22Rv1 (cell line): ENCODE measurements at regions not wholly inside any gene's neighbourhood (a gene's known extent, or its start where the extent isn't known, plus 50 kb on each side); places are given as distances from the start of the nearest gene placed in this dataset.

ENCODE experiments used
- ZFX ChIP-seq: fragments of 450-650 bp; IDR thresholded peaks from 2 replicates; pipeline ENCODE4 v1.6.1; 2017; ENCODE audit warnings: antibody characterized with exemption, borderline replicate concordance
- TF ChIP-seq, protein P1 (sequence below): fragments of 450-650 bp; IDR thresholded peaks from 2 replicates; pipeline ENCODE4 v1.5.1; 2017; ENCODE audit warnings: mild to moderate bottlenecking

DNA sequence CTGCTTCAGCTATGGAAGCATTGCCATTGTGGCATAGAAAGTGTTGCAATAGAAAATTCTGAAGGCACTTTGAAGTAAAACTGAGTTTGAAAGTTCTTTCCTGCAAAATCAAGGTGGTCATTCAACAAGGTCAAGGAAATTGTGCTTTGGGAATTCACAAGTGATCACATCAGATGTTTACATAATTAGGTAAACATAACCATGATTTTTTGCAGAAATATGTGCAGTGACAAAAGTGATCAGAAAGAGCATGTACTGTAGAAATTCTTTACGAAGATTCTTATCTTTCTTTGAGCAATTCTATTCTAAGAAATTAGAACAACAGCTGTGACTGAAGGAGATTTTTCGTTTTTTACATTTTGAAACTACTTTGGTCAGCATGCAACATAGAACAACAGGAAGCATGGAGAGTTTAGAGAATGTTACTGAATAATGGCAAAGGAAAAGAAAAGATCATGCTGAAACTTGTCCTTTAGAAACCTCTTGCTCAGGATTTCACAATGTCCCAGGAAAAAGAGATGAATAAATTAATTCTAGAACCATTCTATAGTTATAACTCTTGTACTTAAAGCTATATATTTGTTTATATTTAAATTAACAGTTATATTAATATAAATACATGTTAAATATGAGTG is 643.4 kb upstream of the ARPP21 start:
- TF ChIP-seq, protein P1, sequence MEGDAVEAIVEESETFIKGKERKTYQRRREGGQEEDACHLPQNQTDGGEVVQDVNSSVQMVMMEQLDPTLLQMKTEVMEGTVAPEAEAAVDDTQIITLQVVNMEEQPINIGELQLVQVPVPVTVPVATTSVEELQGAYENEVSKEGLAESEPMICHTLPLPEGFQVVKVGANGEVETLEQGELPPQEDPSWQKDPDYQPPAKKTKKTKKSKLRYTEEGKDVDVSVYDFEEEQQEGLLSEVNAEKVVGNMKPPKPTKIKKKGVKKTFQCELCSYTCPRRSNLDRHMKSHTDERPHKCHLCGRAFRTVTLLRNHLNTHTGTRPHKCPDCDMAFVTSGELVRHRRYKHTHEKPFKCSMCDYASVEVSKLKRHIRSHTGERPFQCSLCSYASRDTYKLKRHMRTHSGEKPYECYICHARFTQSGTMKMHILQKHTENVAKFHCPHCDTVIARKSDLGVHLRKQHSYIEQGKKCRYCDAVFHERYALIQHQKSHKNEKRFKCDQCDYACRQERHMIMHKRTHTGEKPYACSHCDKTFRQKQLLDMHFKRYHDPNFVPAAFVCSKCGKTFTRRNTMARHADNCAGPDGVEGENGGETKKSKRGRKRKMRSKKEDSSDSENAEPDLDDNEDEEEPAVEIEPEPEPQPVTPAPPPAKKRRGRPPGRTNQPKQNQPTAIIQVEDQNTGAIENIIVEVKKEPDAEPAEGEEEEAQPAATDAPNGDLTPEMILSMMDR = no peak
- no peak for TF ChIP-seq ZFX
